NCI-H1417 (cell line): ENCODE measurements at regions not wholly inside any gene's neighbourhood (a gene's known extent, or its start where the extent isn't known, plus 50 kb on each side); places are given as distances from the start of the nearest gene placed in this dataset.
"Not testable (repeated sequence)": the region's sequence is repeated elsewhere in the genome, so short reads cannot be mapped to it uniquely, and the experiment has no call there.

Experiments
- DNase-seq, 3 experiments: peaks; one replicate each; lab custom pipeline; 2025; lab: John Stamatoyannopoulos, UW

GRCh38 chr10:78437407-78437768 lies 403.7 kb downstream of the RPS24 start:
- DNase-seq: no peak

- DNase-seq: no peak
These were observed 404.6 kb downstream of the RPS24 start for GRCh38 chr10:78437998-78438906.

DNA sequence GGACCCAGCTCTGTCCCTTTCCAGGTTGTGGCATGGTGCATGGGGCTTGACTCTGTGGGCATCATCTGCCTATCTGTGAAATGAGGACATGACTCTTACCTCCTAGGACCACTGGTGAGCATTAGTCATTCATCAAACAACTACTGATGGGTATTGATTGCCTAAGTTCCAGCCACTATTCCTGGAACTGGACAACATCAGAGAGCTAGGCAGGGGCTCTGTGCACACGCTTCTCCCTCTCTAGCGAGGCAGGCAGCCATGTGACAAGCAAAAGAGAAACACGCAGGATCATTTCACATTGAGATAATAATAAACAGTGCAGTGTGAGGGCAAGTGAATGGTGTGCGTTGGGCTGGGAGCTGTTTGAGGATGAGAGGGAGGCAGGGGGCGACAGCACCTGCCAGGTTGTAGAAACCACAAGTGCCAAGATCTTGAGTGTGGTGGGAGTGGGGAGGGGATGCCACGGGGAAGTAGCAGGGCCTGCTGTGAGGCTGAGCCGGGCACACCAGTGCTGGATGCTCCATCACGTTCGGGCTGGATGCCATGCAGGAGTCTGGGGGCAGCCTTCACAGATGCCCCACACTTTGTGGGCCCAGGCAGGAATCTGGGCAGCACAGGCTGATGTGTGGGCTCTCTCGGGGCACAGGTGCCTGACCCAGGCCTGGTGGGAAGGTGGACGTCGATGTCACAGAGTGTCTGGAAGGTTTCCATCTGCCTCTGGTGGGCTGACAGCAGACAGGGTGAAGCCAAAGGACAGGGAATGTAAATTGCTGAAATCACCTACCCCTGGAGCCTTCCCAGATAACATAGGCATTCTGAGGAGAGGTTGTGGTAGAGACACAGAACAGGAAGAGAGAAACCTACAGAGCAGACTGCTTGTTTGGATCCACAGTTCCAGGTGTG lies 405.5 kb downstream of the RPS24 start:
- no peak for DNase-seq

DNA sequence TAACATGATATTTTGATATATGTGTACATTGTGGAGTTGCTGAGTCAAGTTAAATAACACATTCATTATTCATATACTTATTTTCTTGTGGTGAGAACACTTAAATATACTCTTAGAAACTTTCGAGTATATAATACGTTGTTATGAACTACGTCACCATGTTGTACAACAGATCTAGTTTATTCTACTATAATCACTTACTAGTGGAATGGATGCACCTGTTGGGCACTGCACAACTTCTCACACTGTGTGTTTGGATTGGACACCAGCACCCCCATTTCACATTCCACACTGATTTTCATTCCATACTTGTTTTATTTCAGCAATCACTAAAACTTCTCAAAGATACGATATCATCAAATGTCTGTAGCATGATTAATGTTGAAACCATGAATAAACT lies 407.3 kb downstream of the RPS24 start:
- no peak for DNase-seq

DNA sequence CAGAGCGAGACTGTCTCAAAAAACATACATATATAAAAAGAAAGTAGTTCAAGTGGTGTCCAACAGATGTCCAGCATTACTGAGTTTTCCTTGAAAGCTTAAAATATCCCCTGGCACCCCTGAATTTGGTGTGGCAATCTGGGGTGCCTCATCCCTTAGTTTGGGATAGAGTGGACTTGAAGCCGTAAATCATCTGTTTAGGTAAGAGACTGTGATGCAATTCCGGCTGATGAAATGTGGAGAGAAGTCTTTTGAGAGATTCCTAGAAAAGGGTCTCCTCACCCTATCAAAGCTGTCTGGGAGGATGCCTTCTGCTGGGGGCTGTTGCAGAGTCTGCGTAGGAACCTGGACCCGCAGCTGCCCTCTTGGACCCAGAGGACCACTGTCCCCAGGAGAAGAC lies 408.0 kb downstream of the RPS24 start:
- DNase-seq: no peak

DNA sequence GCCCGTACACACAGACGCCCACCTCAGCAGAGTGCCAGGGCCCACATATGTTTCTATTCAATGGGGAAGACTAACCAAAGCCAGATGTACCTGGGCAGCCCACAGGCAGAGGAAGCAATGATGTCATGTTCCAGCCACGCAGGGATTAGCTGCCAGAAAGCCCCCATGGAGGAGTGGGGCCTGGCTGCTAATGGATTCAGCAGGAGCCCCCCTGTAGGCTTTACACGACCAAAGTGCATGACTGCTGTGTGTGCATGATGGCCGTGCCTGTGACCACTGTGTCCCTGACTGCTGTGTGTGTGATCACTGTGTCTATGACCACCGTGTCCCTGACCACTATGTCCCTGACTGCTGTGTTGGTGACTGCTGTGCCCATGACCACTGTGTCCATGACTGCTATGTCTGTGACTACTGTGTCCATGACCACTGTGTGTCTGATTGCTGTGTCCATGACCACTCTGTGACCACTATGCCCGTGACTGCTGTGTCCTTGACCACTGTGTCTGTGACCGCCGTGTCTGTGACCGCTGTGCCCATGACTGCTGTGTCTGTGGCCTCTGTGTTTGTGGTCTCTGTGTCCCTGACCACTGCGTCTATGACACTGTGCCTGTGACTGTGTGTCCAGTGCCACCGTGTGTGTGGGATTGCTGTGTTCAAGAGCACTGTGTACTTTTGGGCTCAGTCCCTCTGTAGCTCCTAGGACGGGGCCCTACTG lies 409.3 kb downstream of the RPS24 start:
- no peak for DNase-seq

DNA sequence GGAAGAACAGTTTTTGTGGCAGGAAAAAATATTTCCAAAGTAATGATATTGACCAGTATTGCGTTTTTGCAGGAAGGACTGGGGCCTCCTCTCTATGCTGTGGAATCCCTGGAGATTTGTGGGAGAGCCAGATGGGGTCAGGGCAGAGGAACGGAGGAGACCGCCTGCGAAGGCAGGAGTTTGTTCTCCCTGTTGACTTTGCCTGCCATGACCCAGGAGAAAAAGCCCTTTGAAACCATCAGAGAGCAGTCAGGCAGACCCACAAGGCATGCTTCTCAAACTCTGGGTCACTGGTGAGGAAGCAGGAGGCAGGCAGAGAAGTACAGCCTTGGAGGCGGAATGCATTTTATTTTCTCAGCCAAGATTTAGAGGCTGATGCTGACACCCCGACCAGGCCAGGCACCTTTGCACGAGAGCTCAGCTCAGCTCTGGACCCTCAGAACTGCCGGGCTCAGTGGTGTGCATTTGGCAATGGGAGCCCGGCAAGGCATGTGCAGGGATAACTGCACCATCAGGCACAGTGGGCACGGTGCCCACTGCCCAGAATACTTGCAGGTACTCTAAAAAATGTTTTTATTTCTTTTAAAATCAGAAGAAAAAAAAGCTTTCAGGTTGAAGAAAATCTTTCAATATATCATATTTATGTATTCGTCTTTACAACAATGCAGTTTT lies 410.4 kb downstream of the RPS24 start:
- DNase-seq: no peak

- not testable (repeated sequence) for DNase-seq
These were observed 411.1 kb downstream of the RPS24 start for GRCh38 chr10:78444741-78445140.

- DNase-seq: no peak
These were observed 411.6 kb downstream of the RPS24 start for GRCh38 chr10:78445308-78445707.

GRCh38 chr10:78448470-78448869 lies 414.8 kb downstream of the RPS24 start:
- no peak for DNase-seq

DNA sequence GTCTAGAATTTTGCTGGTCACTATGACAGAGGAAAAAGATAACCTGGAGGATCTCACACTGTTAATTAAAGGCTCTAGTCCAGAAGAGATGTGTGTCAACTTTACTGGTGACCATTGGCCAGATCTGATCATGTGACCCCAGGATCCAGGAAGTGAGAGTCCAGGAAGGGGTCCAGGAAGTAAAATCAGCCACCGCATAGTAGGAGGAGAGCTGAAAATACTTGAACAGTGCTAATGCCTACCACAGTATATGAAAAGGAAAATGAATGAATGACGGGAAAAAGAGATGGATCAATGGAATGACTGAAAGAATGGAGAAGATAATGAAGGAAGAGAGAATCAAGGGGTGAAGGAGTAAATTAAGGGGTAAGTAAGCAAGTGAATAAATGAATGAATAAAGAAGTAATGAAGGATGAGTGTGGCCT lies 415.3 kb downstream of the RPS24 start:
- DNase-seq: no peak

DNA sequence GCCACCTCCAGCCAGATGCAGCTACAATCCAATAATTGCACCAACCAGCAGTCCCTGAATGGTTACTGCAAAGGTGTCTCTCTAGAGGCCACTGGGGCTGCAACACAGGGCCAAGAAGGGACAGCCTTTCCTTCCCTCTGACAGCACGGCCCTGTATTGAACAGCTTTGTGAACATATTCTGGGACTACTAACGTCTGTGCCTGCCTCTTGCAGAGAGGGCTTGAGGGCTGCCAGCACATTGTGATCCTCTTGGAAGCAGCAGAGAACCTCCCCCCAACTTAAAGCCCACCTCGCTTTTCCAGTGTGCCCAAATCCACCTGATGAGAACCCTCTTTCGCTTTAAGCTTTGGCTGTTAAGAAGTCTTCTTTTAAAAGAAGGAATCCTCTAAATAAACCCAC lies 415.9 kb downstream of the RPS24 start:
- DNase-seq: no peak

GRCh38 chr10:78450239-78450638 lies 416.6 kb downstream of the RPS24 start:
- no peak for DNase-seq

DNA sequence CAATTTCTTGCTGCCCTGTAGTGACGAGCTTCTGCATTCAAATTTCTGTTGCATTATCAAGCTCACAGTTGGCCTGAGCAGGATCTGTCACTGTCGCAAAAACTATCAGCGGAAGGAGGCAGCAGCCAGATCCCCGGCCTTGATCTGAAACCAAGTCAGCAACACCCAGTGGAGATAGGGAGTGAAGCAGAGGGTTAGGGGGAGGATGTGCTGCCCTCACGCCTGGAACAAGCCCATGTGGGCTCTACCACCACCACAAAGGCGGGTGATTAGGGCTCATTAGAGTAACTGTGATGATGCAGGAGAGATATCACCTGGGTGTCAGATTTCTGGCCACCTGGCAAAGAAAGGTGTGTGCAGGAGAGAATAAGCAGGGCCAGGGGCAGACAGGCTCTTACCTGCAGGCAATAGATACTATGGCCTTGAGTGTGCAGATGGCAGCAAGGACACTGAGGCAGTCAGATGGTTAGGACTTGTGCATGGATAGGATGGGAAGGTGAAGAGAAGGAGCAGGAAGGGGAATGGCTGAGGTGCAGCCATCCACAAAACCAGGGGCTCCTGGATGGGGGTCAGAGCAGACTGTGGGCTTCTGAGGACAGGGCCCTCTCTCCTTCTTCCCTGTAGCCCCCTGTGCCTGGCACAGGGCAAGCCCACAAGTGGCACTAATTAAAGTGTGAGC lies 417.3 kb downstream of the RPS24 start:
- peak; percentile 6 to 42 (median 32) for DNase-seq

DNA sequence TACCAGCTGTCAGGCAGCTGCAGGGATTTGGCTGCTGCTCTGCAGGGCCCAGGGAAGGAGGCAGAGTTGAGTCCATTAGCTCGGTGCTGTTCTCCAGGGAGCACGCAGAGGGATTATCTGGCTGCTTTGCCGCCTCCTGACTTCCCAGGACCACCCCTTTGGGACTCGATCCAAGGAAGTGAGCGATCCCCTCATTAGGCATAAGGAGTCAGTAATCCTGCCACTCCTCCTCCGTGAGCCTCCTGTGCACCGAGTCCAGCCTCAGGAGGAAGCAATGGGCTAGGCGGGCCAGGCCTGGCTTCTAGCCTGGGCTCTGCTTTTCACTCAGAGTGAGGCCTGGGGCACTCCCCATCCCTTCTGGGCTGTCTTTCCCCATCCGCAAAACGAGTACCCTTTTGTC lies 417.9 kb downstream of the RPS24 start:
- DNase-seq: peak in 1 of 3 experiments; percentile 8

DNA sequence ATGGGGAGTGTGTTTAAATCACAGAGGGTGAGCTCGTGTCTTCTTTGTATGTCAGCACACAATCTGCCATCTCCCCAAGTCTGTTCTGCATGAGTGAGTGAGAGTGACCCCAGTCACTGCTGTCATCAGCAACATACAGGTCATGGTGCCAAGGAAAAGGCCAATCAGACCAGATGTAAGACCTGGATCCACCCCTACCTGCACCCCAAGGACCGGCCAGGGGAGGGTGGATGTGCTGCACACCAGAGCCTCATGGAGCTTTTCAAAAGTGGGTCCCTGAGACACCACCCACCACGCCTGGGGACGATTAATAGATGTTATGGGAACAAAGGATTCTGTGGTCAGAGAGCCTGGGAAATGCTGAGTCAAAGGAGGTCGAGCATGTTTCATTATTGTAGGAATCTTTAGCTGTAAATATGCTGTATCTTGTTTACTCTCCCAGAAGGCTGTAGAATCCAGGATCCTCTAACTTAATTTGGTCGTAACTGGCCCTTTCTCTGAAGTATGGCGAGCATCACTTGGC lies 420.5 kb downstream of the RPS24 start:
- DNase-seq: no peak

- DNase-seq: no peak
These were observed 421.6 kb downstream of the RPS24 start for GRCh38 chr10:78455236-78455635.

- DNase-seq: peak in 1 of 3 experiments; percentile 9
These were observed 422.1 kb downstream of the RPS24 start for GRCh38 chr10:78455811-78456210.

DNA sequence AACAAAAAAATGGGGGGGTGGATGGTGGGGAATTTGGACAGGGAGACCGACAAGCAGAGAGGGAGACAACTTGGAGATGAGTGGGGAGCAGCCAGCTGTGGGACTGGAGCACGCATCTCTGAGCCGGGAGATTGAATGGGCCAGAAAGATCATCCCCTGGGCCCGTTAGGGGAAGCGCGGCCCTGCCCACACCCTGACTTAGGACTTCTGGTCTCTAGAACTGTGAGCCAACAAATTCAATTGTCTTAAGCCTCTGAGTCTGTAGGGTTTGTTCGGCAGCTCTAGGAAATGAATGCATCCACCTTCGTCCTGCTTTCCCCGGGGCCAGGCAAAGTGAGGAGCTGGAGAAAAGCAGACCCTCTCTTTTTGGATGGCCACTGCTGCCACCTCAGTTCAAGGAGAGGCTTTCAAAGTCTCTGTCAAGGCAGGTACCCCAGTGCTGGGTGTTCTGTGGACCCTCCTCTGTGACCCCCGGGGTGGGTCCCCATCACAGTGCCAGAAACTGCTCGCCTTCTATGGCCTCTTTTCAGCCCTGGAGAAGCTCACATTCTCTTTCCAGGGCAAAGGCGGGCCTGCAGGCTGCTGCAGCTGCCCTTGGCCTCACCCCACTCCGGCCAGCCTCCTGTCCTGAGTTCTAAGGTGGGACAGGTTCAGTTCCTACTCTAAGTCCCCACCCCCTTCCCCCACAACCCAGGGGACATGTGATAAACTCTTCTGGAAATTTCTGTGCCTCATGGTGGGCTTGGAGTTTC lies 423.2 kb downstream of the RPS24 start:
- no peak for DNase-seq
